Bronchial epithelial cell (primary cell): ENCODE measurements at regions not wholly inside any gene's neighbourhood (a gene's known extent, or its start where the extent isn't known, plus 50 kb on each side); places are given as distances from the start of the nearest gene placed in this dataset.
"Not testable (repeated sequence)": the region's sequence is repeated elsewhere in the genome, so short reads cannot be mapped to it uniquely, and the experiment has no call there.

Source experiments
- DNase-seq: peaks from one replicate; pipeline ENCODE4 v3.0.0-alpha.2; 2010; ENCODE audit warnings: low read depth
- FAIRE-seq: peaks from 2 replicates; lab custom pipeline; 2011; peaks lifted over from hg19 to GRCh38; lab: Jason Lieb, UNC
- H3K27me3 ChIP-seq: 2 replicates; pipeline ENCODE4 v1.5.1; 2011; ENCODE audit warnings: low read length; ENCODE audit not compliant: control insufficient read depth, insufficient read depth
- H3K36me3 ChIP-seq: 2 replicates; pipeline ENCODE4 v1.5.1; 2011; ENCODE audit warnings: low read length; ENCODE audit not compliant: control insufficient read depth, insufficient read depth
- H3K4me3 ChIP-seq: 2 replicates; pipeline ENCODE4 v1.5.1; 2011; ENCODE audit warnings: mild to moderate bottlenecking, low read depth, low read length, control low read depth
- CTCF ChIP-seq: IDR thresholded peaks from 2 replicates; pipeline ENCODE4 v1.5.1; 2011; ENCODE audit warnings: mild to moderate bottlenecking, moderate library complexity, low read length, control low read depth, inconsistent platforms; ENCODE audit not compliant: insufficient read depth, severe bottlenecking

- no peaks in the 10 kb centered on the region for H3K27me3 ChIP-seq
- H3K4me3 ChIP-seq: no peak overlapping the region
- no peaks in the 10 kb centered on the region for H3K36me3 ChIP-seq
- no peak for TF ChIP-seq CTCF
- peak; percentile 12 for DNase-seq
- no peak for FAIRE-seq
Measured at GRCh38 chr4:127362686-127363085, 270.1 kb upstream of the INTU start.

- H3K27me3 ChIP-seq: no peaks in the 10 kb centered on the region
- no peaks in the 10 kb centered on the region for H3K36me3 ChIP-seq
- no peak for TF ChIP-seq CTCF
- DNase-seq (no peak), FAIRE-seq (no peak)
- no peak overlapping the region for H3K4me3 ChIP-seq
Measured at GRCh38 chr4:127364397-127364796, 268.4 kb upstream of the INTU start.

GRCh38 chr4:127364911-127365310 is 267.8 kb upstream of the INTU start:
- FAIRE-seq: peak; percentile 60
- no peak for TF ChIP-seq CTCF

GRCh38 chr4:127370604-127371003 is 262.2 kb upstream of the INTU start:
- no peak overlapping the region for H3K4me3 ChIP-seq
- FAIRE-seq: no peak
- no peaks in the 10 kb centered on the region for H3K27me3 ChIP-seq
- no peak for TF ChIP-seq CTCF
- DNase-seq: no peak
- H3K36me3 ChIP-seq: no peaks in the 10 kb centered on the region

More at GRCh38 chr4:127364911-127365310, 267.8 kb upstream of the INTU start:
- DNase-seq: no peak
- no peaks in the 10 kb centered on the region for H3K36me3 ChIP-seq
- H3K4me3 ChIP-seq: no peak overlapping the region
- H3K27me3 ChIP-seq: no peaks in the 10 kb centered on the region

- FAIRE-seq (no peak), DNase-seq (no peak)
- no peak for TF ChIP-seq CTCF
- Histone ChIP-seq H3K4me3 (no peak overlapping the region), H3K36me3 (no peaks in the 10 kb centered on the region), H3K27me3 (no peaks in the 10 kb centered on the region)
Measured at GRCh38 chr4:127379499-127379898, 253.3 kb upstream of the INTU start.

- not testable (repeated sequence) for FAIRE-seq, DNase-seq, H3K4me3 ChIP-seq, H3K27me3 ChIP-seq, H3K36me3 ChIP-seq
Measured at GRCh38 chr4:127379948-127380347, 252.8 kb upstream of the INTU start.
